Activated naive CD4-positive, alpha-beta T cell treated with anti-CD3 and anti-CD28 coated beads, Interleukin-2, amount 10 ng/mL, durations not matched to agents 7 days and 5 days (primary cell): ENCODE measurements at regions not wholly inside any gene's neighbourhood (a gene's known extent, or its start where the extent isn't known, plus 50 kb on each side); places are given as distances from the start of the nearest gene placed in this dataset.

ENCODE experiments used
- CTCF ChIA-PET: fragments of 350-600 bp; sonication (Branson Sonifier 250); formaldehyde crosslinking; loops from one replicate; lab custom pipeline; 2021; ENCODE audit warnings: antibody characterized with exemption; lab: Charles Lee
- DNase-seq: peaks from one replicate; pipeline ENCODE4 v3.0.0-alpha.2; 2020
- H3K27ac Mint-ChIP-seq: one replicate; pipeline ENCODE4 v1.8.0; 2021; ENCODE audit warnings: mild to moderate bottlenecking, moderate library complexity, mixed read lengths
- H3K27me3 Mint-ChIP-seq: one replicate; pipeline ENCODE4 v1.8.0; 2021; ENCODE audit warnings: mild to moderate bottlenecking, mixed read lengths
- H3K36me3 Mint-ChIP-seq: one replicate; pipeline ENCODE4 v1.8.0; 2021; ENCODE audit warnings: mixed read lengths
- H3K4me1 Mint-ChIP-seq: one replicate; pipeline ENCODE4 v1.8.0; 2021; ENCODE audit warnings: mixed read lengths
- H3K4me3 Mint-ChIP-seq: one replicate; pipeline ENCODE4 v1.8.0; 2021; ENCODE audit warnings: mild to moderate bottlenecking, moderate library complexity, mixed read lengths
- H3K9me3 Mint-ChIP-seq: one replicate; pipeline ENCODE4 v1.8.0; 2021; ENCODE audit warnings: mixed read lengths

DNA sequence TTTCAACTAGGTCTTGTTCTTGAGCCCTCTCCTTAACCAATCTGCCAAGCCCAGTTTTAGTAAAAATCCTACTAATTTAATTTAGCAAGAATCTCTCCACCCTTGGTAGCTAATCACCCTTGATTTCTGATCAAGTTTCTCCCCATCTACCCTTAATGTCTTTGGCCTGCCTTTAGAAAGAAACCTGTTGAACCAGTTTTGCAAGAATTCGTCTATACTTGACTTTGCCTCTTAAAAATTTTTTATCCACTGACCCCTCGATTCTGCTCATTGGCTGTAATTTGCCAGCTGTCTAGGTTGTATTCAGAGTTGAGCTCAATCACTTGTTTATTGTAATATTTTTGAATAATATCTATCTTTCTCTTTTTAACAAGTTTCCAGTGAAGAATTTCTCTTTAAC lies 1138.5 kb downstream of the CDH11 start:
- Mint-ChIP-seq H3K27me3 (no peaks in the 10 kb centered on the region), H3K9me3 (peaks cover 39% of the 10 kb centered on the region), H3K27ac (no peak overlapping the region), H3K4me3 (no peak overlapping the region), H3K36me3 (no peaks in the 10 kb centered on the region), H3K4me1 (no peaks in the 10 kb centered on the region)
- DNase-seq: no peak
- CTCF ChIA-PET: no interaction called here

DNA sequence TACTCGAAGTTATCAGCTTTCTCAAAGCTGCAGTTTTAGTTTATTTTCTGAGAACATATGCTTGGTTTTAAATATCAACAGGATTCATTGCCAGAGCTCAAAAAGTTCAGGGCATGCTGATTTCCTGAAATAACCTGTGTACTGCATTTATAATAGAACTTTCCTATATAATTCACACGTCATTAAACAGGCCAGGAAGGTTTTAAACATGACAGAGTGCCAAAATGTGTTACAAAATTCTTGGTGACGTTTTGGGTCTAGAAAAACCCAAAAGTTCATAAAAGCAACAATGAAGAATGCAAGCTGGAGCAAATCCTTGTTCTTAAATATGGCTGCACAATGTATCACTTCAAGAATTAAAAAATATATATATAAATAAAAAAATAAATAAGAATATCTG lies 1139.1 kb downstream of the CDH11 start:
- Mint-ChIP-seq H3K27ac (no peak overlapping the region), H3K27me3 (no peaks in the 10 kb centered on the region)
- no peak for DNase-seq

DNA sequence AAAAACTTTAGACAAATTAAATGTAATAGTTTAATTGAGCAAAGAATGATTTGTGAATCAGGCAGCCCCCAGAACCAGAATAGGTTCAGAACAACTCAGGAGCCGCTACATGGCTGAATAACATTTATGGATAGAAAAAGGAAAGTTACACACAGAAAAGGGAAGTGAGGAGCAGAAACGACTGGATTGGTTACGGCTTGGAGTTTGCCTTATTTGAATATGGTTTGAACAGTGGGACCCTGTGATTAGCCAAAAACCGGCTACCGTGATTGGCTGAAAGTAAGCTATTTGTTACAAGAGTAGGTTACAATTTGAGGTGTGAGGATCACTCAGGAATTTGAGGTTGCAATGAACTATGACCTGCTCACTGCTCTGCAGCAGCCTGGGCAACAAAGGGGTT lies 1139.8 kb downstream of the CDH11 start:
- DNase-seq: no peak
- peaks cover 34% of the 10 kb centered on the region for H3K9me3 Mint-ChIP-seq
- no peak overlapping the region for H3K27ac Mint-ChIP-seq
- no peaks in the 10 kb centered on the region for H3K4me1 Mint-ChIP-seq
- H3K36me3 Mint-ChIP-seq: no peaks in the 10 kb centered on the region
- H3K4me3 Mint-ChIP-seq: no peak overlapping the region
- H3K27me3 Mint-ChIP-seq: no peaks in the 10 kb centered on the region
- CTCF ChIA-PET: no interaction called here

More for the DNA sequence above, 1139.1 kb downstream of the CDH11 start:
- Mint-ChIP-seq H3K36me3 (no peaks in the 10 kb centered on the region), H3K4me1 (no peaks in the 10 kb centered on the region), H3K9me3 (peaks cover 37% of the 10 kb centered on the region), H3K4me3 (no peak overlapping the region)
- CTCF ChIA-PET: no interaction called here

DNA sequence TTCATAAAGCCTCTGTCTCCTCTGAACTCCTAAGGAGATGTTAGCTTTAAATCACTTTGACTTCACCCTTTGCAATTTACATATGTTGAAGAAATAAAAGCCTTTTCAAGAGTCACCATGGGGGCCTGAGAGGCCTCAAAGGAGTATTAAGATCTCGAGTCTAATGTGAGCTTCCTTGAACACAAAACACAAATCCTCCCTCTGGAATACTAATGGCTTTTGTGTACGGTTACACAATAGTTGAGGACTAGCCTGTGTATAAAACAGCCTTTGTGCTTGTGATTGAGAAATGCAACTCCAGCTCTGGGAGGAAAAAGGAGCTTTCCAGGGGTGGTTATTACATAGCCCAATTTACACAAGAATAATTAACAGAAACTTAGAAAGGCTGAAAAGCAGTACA lies 1140.2 kb downstream of the CDH11 start:
- H3K9me3 Mint-ChIP-seq: peaks cover 29% of the 10 kb centered on the region
- no peak overlapping the region for H3K4me3 Mint-ChIP-seq
- no peaks in the 10 kb centered on the region for H3K4me1 Mint-ChIP-seq
- CTCF ChIA-PET: no interaction called here
- no peaks in the 10 kb centered on the region for H3K27me3 Mint-ChIP-seq
- no peaks in the 10 kb centered on the region for H3K36me3 Mint-ChIP-seq
- H3K27ac Mint-ChIP-seq: no peak overlapping the region
- DNase-seq: no peak

DNA sequence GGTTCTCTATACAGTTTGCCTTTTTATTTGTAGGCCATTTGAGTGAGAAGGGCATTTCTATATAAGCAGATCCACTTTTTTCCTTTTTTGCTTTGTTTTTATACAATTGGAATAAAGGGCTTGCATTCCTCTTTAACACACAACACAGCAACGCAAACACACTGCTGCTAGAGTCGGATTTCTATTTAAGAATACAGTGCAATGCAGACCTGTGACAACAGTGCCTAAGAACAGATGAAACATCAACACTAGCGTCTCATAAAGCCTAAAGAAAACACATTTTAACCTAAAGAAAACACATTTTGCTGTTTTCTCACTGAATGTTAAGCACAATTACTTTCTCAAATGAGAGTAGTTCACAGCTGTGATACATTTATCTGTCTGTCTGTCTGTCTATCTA lies 1141.1 kb downstream of the CDH11 start:
- Mint-ChIP-seq H3K4me1 (no peaks in the 10 kb centered on the region), H3K4me3 (no peak overlapping the region), H3K27ac (no peak overlapping the region), H3K9me3 (peaks cover 21% of the 10 kb centered on the region), H3K27me3 (no peaks in the 10 kb centered on the region), H3K36me3 (no peaks in the 10 kb centered on the region)
- CTCF ChIA-PET: no interaction called here
- no peak for DNase-seq

DNA sequence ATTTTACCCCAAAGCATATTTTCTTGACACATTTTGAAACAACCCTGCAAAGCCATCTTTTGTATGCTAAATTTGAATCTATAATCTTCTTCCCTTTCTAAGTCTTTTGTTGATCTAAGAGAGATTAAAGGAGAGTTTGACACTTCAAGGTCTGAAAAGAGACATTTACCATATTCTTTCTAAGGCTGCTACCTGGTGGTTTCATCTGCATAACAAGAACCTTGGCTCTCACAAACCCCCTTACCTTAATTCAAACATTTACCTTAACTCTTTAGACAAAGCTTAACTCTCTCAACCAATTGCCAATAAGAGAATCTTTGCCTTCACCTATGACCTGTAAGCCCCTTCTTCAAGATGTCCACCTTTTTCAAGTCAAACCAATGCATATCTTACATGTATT lies 1143.6 kb downstream of the CDH11 start:
- Mint-ChIP-seq H3K36me3 (no peaks in the 10 kb centered on the region), H3K27me3 (no peaks in the 10 kb centered on the region), H3K4me1 (no peaks in the 10 kb centered on the region), H3K4me3 (no peak overlapping the region), H3K27ac (no peak overlapping the region), H3K9me3 (peaks cover 23% of the 10 kb centered on the region)
- no peak for DNase-seq
- CTCF ChIA-PET: no interaction called here

DNA sequence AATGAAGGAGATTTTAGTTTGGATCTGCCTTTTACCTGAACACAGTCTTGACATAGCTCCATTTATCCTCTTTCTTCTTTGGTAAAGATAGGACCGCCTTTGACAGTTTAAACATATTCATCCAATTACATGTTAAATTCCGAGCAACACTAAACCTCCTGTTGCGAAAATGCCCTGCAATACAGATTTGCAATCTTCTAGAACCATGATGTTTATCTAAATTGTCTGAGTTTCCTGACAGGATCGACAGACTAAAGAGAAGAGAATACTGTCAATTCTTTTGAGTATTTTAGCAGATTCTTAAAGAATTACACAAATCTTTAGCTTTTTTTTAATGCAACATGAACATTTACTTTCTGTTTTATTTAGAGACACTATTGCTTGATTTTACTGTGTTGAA lies 1145.5 kb downstream of the CDH11 start:
- H3K36me3 Mint-ChIP-seq: no peaks in the 10 kb centered on the region
- H3K27me3 Mint-ChIP-seq: no peaks in the 10 kb centered on the region
- H3K27ac Mint-ChIP-seq: no peak overlapping the region
- H3K4me1 Mint-ChIP-seq: no peaks in the 10 kb centered on the region
- no peak overlapping the region for H3K4me3 Mint-ChIP-seq
- no peak for DNase-seq
- CTCF ChIA-PET: no interaction called here
- peaks cover 21% of the 10 kb centered on the region for H3K9me3 Mint-ChIP-seq

DNA sequence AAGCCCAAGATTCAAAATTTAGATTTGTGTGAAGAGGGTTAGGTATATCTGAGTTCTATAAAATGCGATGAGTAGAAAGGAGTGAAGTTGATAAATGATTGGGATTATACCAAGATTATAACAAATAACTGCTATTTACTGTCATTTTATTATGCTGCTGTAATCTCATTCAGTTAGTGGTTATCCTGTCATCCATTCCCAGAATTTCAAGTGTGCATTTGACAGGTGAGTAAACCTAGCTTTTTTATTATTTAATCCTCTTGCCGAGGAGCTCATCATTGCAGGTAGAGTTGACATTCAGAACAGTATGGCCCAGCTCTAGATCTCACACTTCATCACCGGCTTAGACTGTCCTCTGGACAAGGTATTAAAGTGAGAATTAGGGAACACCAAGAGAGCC lies 1146.2 kb downstream of the CDH11 start:
- Mint-ChIP-seq H3K9me3 (peaks cover 23% of the 10 kb centered on the region), H3K4me1 (no peaks in the 10 kb centered on the region), H3K4me3 (no peak overlapping the region), H3K27me3 (no peaks in the 10 kb centered on the region), H3K27ac (no peak overlapping the region), H3K36me3 (no peaks in the 10 kb centered on the region)
- CTCF ChIA-PET: no interaction called here
- DNase-seq: no peak

DNA sequence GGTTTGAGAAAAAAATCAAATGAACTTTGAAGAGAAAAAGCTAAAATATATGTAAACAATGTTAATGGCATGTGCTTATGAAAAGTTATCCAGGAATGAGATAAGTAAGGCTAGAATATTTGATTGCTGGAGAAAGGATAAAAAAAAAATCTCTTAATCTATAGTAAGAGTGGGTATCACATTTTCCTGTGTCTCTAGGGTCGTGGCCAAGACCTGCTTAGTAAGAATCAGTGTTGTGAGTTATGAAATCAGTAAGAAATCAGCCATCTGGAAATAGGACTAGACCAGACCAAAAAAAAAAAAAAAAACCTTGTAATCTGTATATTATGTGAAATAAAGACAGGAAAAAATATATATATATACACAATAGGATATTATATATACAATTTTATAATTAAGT lies 1153.9 kb downstream of the CDH11 start:
- no peaks in the 10 kb centered on the region for H3K36me3 Mint-ChIP-seq
- no peak for DNase-seq
- H3K4me3 Mint-ChIP-seq: no peak overlapping the region
- H3K9me3 Mint-ChIP-seq: peaks cover 21% of the 10 kb centered on the region
- H3K4me1 Mint-ChIP-seq: no peaks in the 10 kb centered on the region
- CTCF ChIA-PET: no interaction called here
- H3K27ac Mint-ChIP-seq: no peak overlapping the region
- no peaks in the 10 kb centered on the region for H3K27me3 Mint-ChIP-seq

DNA sequence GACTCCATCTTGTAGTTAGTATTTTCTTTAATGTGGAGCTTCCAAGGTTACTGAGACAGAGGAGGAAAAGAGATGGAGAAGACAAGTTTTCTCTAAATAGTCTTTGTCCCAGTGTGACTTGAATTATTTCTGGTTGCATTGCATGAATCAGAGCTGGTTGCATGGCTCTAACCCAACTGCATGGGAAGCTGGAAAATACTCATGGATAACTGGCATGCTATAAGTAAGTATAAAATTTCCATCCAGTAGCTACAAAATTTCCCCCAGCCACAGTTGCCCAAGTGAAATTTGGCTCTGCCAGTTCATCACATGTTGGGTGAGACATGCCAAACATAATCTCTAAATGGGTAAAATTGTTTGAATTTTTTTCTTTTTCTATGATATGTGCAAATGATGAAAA lies 1161.5 kb downstream of the CDH11 start:
- CTCF ChIA-PET: no interaction called here
- no peak overlapping the region for H3K4me3 Mint-ChIP-seq

DNA sequence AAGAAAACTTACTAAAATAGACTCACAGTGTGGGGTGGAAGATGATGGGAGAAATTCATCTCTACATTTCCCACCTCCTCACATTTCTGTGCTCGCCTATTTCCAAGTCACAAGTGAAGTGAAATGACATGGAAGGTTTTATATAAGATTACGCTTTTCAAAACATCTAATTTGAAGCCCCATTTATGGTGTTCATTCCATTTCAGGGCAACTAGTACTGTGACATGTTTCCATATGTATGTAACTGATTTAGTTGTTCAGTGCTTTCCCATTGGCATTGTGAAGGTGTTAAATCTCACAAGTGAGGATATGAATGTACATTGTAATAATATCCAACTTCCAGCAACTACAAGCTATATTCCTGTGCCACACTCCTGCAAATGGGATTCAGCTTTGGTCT lies 1174.8 kb downstream of the CDH11 start:
- Mint-ChIP-seq H3K27me3 (no peaks in the 10 kb centered on the region), H3K9me3 (peaks cover 10% of the 10 kb centered on the region), H3K36me3 (no peaks in the 10 kb centered on the region), H3K4me3 (no peak overlapping the region), H3K27ac (no peak overlapping the region), H3K4me1 (no peaks in the 10 kb centered on the region)
- CTCF ChIA-PET: no interaction called here
- DNase-seq: no peak

More for the DNA sequence above, 1161.5 kb downstream of the CDH11 start:
- peaks cover 21% of the 10 kb centered on the region for H3K9me3 Mint-ChIP-seq
- DNase-seq: no peak
- no peaks in the 10 kb centered on the region for H3K36me3 Mint-ChIP-seq
- H3K4me1 Mint-ChIP-seq: no peaks in the 10 kb centered on the region
- no peaks in the 10 kb centered on the region for H3K27me3 Mint-ChIP-seq
- H3K27ac Mint-ChIP-seq: no peak overlapping the region

DNA sequence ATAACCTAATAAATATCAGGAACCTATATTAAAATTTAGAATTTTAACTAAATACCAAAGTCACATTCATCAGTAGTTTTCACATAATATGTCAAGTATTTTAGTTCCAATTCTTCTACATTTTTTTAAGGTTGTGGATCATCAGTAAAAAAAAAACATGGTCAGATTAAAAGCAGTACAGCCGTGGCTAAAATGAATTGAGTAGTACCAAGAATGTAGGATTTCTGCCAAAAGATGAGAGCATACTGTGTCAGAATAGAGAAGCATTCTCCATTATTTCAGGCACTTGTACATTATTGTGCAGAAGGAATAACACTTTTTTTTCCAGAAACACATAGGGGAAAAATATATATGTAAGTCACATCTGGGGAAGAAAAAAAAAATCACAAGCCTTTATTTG lies 1176.1 kb downstream of the CDH11 start:
- H3K4me1 Mint-ChIP-seq: no peaks in the 10 kb centered on the region
- H3K9me3 Mint-ChIP-seq: peaks cover 13% of the 10 kb centered on the region
- H3K4me3 Mint-ChIP-seq: no peak overlapping the region
- CTCF ChIA-PET: no interaction called here
- H3K27ac Mint-ChIP-seq: no peak overlapping the region
- no peak for DNase-seq
- H3K36me3 Mint-ChIP-seq: no peaks in the 10 kb centered on the region
- no peaks in the 10 kb centered on the region for H3K27me3 Mint-ChIP-seq

DNA sequence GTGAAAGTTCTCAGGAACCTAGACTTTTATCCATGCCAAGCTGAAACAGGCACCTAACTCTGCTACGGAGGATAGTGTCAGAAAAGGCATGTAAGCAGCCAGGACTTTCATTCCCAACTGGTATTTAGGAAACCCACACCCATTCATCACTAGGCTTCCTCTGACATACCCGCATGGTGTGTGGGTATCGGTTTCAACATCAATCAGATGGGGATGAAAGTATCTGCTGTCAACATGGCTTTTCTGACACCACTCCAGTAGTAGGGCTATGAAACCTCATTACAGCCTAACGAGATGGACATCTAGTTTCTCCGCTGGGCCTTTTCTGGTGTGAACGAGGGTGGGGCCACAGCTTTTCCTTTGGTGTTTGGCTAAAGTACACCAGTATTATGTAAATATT lies 1178.3 kb downstream of the CDH11 start:
- Mint-ChIP-seq H3K4me1 (no peaks in the 10 kb centered on the region), H3K4me3 (no peak overlapping the region), H3K36me3 (no peaks in the 10 kb centered on the region), H3K27me3 (no peaks in the 10 kb centered on the region), H3K9me3 (peaks cover 11% of the 10 kb centered on the region), H3K27ac (no peak overlapping the region)
- CTCF ChIA-PET: no interaction called here
- no peak for DNase-seq

DNA sequence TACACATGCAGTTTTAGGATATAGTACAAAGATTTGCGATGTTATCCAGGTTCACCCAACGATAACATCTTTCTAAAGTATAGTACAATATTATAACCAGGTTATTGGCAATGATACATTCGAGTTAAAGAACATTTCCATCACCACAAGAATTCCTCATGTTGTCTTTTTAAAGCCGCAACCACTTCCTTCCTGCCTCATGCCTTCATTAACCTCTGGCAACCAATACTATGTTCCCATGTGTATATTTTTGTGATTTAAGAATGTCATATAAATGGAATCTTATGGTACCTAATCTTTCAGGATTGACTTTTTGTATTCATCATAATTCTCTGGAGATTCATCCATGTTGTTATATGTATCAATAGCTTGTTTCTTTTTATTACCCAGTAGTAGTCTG lies 1183.2 kb downstream of the CDH11 start:
- no peaks in the 10 kb centered on the region for H3K27me3 Mint-ChIP-seq
- no peak for DNase-seq
- H3K4me1 Mint-ChIP-seq: no peaks in the 10 kb centered on the region
- H3K9me3 Mint-ChIP-seq: peaks cover 18% of the 10 kb centered on the region
- no peak overlapping the region for H3K4me3 Mint-ChIP-seq
- H3K27ac Mint-ChIP-seq: no peak overlapping the region
- H3K36me3 Mint-ChIP-seq: no peaks in the 10 kb centered on the region
- CTCF ChIA-PET: no interaction called here

DNA sequence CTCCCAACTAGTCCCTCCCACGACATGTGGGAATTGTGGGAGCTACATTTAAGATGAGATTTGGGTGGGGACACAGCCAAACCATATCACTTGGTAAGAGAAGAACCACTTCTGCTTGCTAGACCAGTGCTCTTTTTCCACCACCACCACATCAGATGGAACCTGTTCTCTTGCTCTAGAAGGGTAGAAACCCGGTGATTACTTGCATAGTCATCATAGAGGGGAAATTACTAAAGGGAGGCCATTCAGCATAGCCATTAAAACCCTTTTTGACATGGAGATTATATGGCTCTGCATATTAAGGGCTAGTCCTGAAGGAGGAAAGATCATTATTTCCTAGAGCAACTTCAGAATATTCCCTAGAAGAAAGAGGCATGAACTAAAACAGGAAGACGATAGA lies 1188.0 kb downstream of the CDH11 start:
- Mint-ChIP-seq H3K4me1 (no peaks in the 10 kb centered on the region), H3K27ac (no peak overlapping the region), H3K27me3 (no peaks in the 10 kb centered on the region), H3K4me3 (no peak overlapping the region), H3K9me3 (peaks cover 20% of the 10 kb centered on the region), H3K36me3 (no peaks in the 10 kb centered on the region)
- CTCF ChIA-PET: no interaction called here
- DNase-seq: no peak

DNA sequence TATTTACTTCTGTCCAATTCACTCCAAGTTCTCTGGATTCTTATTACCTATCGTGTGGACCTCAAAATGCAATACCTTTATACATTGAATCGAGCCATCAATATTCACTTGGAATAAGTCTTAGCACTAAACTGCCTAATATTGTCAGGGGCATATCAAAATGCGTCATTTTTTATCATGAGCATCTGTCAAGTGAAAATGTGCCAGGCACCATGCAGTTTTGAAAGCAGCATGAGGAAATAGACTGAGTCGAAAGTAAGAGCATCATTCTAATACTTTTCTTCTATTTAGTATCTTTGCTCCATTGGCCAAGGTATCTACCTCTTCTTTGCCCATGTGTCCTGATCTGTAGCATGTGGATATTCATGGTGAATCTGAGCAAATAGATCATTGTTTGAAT lies 1193.4 kb downstream of the CDH11 start:
- Mint-ChIP-seq H3K27me3 (no peaks in the 10 kb centered on the region), H3K9me3 (peaks cover 31% of the 10 kb centered on the region), H3K4me1 (no peaks in the 10 kb centered on the region), H3K36me3 (no peaks in the 10 kb centered on the region), H3K4me3 (no peak overlapping the region), H3K27ac (no peak overlapping the region)
- CTCF ChIA-PET: no interaction called here
- DNase-seq: no peak
